ENCODE measurements at regions not wholly inside any gene's neighbourhood (a gene's known extent, or its start where the extent isn't known, plus 50 kb on each side); places are given as distances from the start of the nearest gene placed in this dataset.

GRCh38 chr4:29948451-29948850 lies 771.7 kb upstream of the PCDH7 start:
- TF ChIP-seq CTCF (IDR thresholded peaks at IDR 0.05 in 4 of 5, conservative IDR thresholded peaks at IDR 0.05 in 1 of 5), result no peak
- no peak for TF ChIP-seq POLR2A (IDR thresholded peaks at IDR 0.05)
